ENCODE measurements at regions not wholly inside any gene's neighbourhood (a gene's known extent, or its start where the extent isn't known, plus 50 kb on each side); places are given as distances from the start of the nearest gene placed in this dataset.

DNA sequence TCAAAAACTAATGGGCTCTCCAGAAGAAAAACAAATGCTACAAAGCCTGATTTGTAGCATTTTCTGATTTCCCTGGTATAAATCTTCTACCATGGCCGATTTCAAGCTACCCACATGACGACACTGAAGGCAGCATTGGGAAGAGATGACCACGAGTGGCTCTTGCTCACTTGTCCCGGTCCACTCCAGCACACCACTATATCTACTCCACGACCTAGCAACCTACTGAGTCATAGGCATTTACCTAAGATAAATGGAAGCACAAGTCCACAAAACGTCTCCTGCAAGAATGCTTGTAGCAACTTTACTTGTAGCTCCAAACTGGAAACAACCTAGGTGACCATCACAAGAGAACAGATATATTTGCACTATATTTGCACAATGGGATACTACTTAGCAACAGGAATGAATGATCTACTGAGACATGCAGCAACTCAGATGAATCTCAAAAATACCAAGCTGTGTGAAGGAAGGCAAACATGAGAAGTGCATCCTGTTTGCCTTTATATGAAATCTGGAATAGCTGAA is 60.8 kb upstream of the HES1 start:
- DNase-seq: no peak

DNA sequence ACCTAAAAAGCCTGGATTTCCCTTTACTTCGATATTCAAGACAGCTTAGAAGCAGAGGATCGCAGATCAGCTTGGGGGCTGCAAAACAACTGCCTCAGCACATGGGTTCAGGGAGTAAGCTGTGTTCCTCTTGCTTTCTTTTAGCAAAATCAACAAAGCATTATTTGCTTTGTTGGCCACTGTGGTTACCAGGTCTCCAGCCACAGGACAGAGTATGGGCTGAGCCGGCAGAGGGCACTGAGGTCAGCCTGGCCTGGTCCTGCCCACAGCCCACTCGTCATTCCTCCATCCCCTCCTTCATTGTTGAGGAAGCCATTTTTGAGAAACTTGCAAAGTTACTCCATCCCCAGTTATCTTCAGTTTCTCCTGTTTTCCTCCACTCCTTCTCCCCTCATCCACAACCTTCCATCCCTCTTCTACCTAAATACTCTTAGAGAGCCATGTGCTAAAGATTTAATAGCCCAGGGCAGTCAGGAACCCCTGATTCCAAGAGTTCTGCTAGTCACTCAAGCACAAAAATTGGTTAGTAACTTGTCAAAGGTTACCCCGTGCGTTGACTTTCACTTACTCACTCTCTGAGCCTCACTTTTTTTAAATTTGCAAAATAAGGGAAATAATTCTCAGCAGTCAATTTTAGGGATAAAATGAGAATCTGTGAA is 60.0 kb upstream of the HES1 start:
- DNase-seq: no peak

DNA sequence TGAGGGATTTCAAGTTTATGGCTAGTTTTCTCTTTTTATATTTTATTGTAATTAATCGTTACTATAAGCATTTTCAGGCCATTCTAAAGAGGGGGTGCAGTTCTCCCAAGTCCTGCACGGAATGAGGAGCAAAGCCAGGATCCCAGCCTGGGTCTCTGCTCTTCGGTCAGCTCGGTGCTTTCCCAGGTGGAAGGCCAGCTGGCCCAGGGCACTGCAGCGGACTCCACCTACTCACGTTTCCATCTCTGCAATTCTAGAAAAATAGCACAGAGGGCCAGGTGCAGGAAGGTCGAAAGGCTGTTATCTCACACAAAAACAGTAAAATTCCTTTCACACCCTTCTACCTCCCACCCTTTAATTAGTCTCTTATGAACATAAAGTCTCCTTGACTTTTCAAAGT is 59.5 kb upstream of the HES1 start:
- no peak for DNase-seq

GRCh38 chr3:194077602-194078001 is 58.3 kb upstream of the HES1 start:
- no peak for DNase-seq

DNA sequence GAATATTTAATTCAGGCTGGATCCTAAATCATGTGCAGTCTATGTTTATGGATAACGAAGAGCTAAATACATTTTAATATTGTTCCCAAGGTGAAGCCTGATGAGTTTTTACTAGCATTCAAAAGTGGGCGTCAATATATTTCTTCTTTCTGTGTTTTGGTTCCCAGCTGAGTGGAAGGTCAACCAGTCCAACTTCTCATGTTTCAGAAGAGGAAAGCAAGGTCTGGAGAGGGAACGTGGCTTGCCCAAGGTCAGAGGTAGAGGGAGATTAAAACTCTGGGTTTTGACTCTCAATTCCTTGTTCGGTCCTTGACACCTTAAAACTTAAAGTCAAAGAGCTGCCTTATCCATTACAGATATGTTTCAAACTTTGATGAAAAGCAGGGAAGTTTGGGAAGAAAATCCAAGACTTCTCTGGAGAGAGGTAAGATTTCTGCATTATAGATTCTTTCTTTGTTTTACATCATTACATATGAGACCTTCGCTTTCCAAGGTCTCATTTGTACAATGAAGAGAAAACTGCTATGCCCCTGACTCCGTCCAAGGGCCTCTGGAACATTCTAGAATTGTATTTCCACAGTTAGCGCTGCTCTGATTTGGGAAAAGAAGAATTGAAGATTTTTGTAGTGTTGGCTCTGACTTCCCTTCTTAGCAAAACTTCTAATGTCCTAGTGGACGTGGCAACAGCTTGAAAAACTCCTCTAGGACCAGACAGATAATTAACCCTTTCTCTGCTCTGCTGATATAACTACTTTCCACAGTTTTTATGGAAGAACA is 57.7 kb upstream of the HES1 start:
- DNase-seq: no peak

DNA sequence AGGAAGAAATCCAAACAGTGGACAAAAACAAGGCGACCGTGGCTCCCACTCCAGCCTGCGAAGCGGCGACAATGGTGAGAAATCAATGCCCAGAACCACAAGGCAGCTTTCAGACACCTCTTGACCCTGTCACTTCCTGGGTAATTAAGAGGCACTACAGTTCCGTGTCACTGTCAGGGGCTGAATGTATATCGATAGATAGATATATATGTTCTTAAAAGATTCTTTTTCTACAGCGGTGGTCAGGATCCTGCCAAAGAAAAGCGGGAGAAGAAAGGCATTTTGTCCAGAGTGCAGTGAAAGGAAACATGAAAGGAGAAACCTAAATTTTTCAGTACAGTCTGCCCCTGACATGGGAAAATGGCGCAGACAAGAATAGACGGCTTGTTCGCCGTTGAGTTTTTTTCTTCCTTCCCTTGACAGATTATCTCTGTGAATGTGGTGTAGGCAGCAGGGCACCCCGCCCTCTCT is 56.2 kb upstream of the HES1 start:
- no peak for DNase-seq

GRCh38 chr3:194080436-194080835 is 55.5 kb upstream of the HES1 start:
- no peak for DNase-seq

- no peak for DNase-seq
Measured at GRCh38 chr3:194080913-194081800, 54.8 kb upstream of the HES1 start.

GRCh38 chr3:194081826-194082225 is 54.1 kb upstream of the HES1 start:
- DNase-seq: no peak

DNA sequence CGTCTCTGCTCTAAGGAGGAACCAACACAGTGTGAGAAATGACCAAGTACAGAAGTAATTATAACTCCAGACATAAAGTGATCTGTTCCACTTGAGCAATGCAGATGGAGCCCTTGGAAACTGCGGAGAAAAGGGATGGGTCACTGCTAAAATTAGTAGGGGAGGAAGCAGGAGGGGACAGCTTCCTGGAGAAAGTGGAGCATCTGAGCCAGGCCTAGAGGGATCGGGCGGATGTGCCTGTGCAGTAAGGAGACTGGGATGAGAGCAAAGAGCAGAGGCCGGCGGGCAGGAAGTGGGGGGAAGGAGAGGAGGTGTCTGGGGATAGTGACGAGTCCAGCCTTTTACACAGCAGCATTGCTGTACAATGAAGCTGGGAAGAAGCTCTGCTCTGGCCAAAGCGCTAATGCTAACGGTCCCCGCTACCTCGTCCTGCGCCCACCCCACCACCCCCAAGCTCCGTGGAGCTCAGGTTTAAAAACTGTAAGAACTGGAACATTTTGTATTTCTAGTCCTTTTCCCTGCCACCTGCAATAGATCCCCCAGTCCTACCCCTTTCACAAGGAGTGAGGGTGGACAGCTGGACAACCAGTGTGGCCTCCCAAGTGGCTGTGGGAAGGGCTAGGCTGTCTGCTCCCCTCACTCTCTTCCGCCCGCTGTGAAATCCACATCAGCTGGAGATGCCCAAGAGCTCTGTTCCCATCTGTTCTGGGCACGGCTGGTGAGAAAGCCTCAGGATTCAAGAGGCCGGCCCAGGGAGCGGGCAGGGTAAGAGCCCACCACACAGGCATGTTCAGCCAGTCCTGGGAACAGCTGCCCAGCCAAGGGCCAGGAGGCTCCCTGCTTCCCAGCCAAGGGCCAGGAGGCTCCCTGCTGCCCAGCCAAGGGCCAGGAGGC is 53.0 kb upstream of the HES1 start:
- no peak for DNase-seq

DNA sequence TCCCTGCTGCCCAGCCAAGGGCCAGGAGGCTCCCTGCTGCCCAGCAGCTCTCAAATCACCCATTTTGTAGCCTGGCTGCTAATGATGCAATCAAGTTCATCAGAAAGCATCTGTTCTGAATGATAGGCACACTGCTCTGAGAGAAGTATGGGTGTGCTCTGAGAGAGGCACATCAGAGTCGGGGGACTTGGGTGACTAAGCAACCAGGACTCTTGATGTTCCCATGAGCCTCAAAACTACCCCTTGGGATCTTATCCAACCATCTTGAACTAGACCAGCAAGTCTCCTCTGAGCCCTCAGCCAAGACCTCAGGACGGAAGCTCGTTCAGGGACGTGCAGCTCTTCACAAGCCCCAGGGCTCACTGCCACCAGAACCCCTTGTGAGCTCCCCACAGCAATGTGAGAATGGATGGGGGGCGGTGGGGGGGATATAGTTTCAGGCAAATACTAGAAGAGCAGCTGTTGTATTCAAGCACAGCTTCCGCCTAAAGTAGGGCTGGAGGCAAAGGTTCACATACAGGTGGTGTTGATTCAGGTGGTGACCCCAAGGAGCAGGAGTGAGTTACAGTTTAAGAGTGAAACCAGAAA is 52.2 kb upstream of the HES1 start:
- no peak for DNase-seq

GRCh38 chr3:194084284-194084683 is 51.7 kb upstream of the HES1 start:
- no peak for DNase-seq

All from activated naive CD4-positive, alpha-beta T cell (primary cell).